Endothelial cell of umbilical vein (primary cell): ENCODE measurements at regions not wholly inside any gene's neighbourhood (a gene's known extent, or its start where the extent isn't known, plus 50 kb on each side); places are given as distances from the start of the nearest gene placed in this dataset.

Experiments
- BruUV-seq: library from RNA; stranded (reverse); fragments of 400-500 nt; replicated peaks from 2 replicates; lab custom pipeline; 2021; lab: Mats Ljungman, UMichigan
- CTCF ChIA-PET: fragments of 300-600, 350-600 bp; sonication (Branson Sonifier 250); formaldehyde crosslinking; loops from one replicate; lab custom pipeline; 2021; ENCODE audit warnings: antibody characterized with exemption, inconsistent platforms; lab: Charles Lee
- POLR2A ChIA-PET: fragments of 300-600, 350-600 bp; sonication (Branson Sonifier 250); formaldehyde crosslinking; loops from one replicate; lab custom pipeline; 2021; ENCODE audit warnings: antibody characterized with exemption, inconsistent platforms; lab: Charles Lee
- DNase-seq: peaks from one replicate; pipeline ENCODE4 v3.0.0-alpha.2; 2011; ENCODE audit warnings: low read depth, low spot score
- FAIRE-seq: peaks from 2 replicates; lab custom pipeline; 2011; peaks lifted over from hg19 to GRCh38; lab: Jason Lieb, UNC
- H2AFZ ChIP-seq: 2 replicates; pipeline ENCODE4 v1.6.0; 2012; ENCODE audit warnings: low read depth, low read length, control low read depth, inconsistent platforms
- H3K27ac ChIP-seq: 2 replicates; pipeline ENCODE4 v1.5.1; 2011; ENCODE audit warnings: low read depth, mild to moderate bottlenecking, control low read depth, low read length, moderate library complexity; ENCODE audit not compliant: insufficient read depth
- H3K27me3 ChIP-seq, 2 experiments: 2 replicates each; pipeline versions ENCODE4 v1.6.0 to v1.6.1; 2011; ENCODE audit warnings: low read length in 2 of 2, mixed read lengths in 1 of 2; ENCODE audit not compliant: control insufficient read depth in 2 of 2, insufficient read depth in 2 of 2
- H3K36me3 ChIP-seq, 2 experiments: 2 replicates in 1 of 2; 3 replicates in 1 of 2; pipeline ENCODE4 v1.5.1; 2011; ENCODE audit warnings: low read length in 2 of 2, mild to moderate bottlenecking in 1 of 2, moderate library complexity in 1 of 2; ENCODE audit not compliant: control insufficient read depth in 2 of 2, insufficient read depth in 2 of 2; ENCODE audit errors: extremely low read depth in 1 of 2
- H3K4me1 ChIP-seq: 3 replicates; pipeline ENCODE4 v1.5.1; 2011; ENCODE audit warnings: mild to moderate bottlenecking, low read length; ENCODE audit not compliant: control insufficient read depth, insufficient read depth; ENCODE audit errors: extremely low read depth
- H3K4me2 ChIP-seq: 2 replicates; pipeline ENCODE4 v1.6.1; 2011; ENCODE audit warnings: low read length, control low read depth, mixed read lengths; ENCODE audit not compliant: insufficient read depth
- H3K4me3 ChIP-seq, 3 experiments: fragments of 200-600 bp in 1 of 3; sonication (generic), shearing (Covaris generic) in 1 of 3; replicated peaks in 1 of 3; 2 replicates each; pipeline ENCODE4 v1.5.1; 2011 to 2016; ENCODE audit warnings: control low read depth in 3 of 3, low read length in 3 of 3, mild to moderate bottlenecking in 2 of 3, inconsistent platforms in 1 of 3, low read depth in 1 of 3, moderate library complexity in 1 of 3; ENCODE audit not compliant: insufficient read depth in 1 of 3
- H3K79me2 ChIP-seq: 2 replicates; pipeline ENCODE4 v1.6.0; 2012; ENCODE audit warnings: low read length, inconsistent platforms; ENCODE audit not compliant: control insufficient read depth, insufficient read depth
- H3K9ac ChIP-seq: replicated peaks from 2 replicates; pipeline ENCODE3; 2011; ENCODE audit warnings: low read length, control low read depth; ENCODE audit not compliant: insufficient read depth; ENCODE audit errors: extremely low read depth
- H3K9me1 ChIP-seq: replicated peaks from 3 replicates; pipeline ENCODE4 v1.6.0; 2011; ENCODE audit warnings: mild to moderate bottlenecking, low read length; ENCODE audit not compliant: control insufficient read depth, insufficient read depth; ENCODE audit errors: extremely low read depth
- H3K9me3 ChIP-seq: replicated peaks from 2 replicates; pipeline ENCODE4 v1.5.1; 2012; ENCODE audit warnings: low read length, inconsistent platforms; ENCODE audit not compliant: control insufficient read depth, insufficient read depth
- H4K20me1 ChIP-seq: replicated peaks from 2 replicates; pipeline ENCODE3; 2011; ENCODE audit warnings: mild to moderate bottlenecking, low read length; ENCODE audit not compliant: control insufficient read depth, insufficient read depth; ENCODE audit errors: extremely low read depth
- EZH2 ChIP-seq: IDR thresholded peaks from 2 replicates; pipeline ENCODE4 v1.6.1; 2012; ENCODE audit warnings: borderline replicate concordance, low read depth, mild to moderate bottlenecking, moderate library complexity, low read length, inconsistent platforms; ENCODE audit not compliant: severe bottlenecking
- FOS ChIP-seq: IDR thresholded peaks from 2 replicates; pipeline ENCODE4 v1.6.1; 2011; ENCODE audit warnings: mild to moderate bottlenecking, low read length, moderate library complexity, borderline replicate concordance; ENCODE audit not compliant: insufficient read depth
- GATA2 ChIP-seq: IDR thresholded peaks from 2 replicates; pipeline ENCODE4 v1.7.0; 2011; ENCODE audit warnings: low read depth, mild to moderate bottlenecking, moderate library complexity, mixed read lengths, low read length; ENCODE audit not compliant: insufficient read length, insufficient read depth
- JUN ChIP-seq: IDR thresholded peaks from 2 replicates; pipeline ENCODE4 v1.6.1; 2011; ENCODE audit warnings: borderline replicate concordance, low read depth; ENCODE audit not compliant: insufficient read length, insufficient read depth
- MYC ChIP-seq: IDR thresholded peaks from one replicate; pipeline ENCODE4 v1.6.1; 2011; ENCODE audit warnings: mild to moderate bottlenecking, low read depth, low read length
- POLR2A ChIP-seq: IDR thresholded peaks from 2 replicates; pipeline ENCODE4 v1.6.1; 2012; ENCODE audit warnings: low read depth, mild to moderate bottlenecking, control low read depth, low read length
- POLR2AphosphoS5 ChIP-seq: IDR thresholded peaks from 2 replicates; pipeline ENCODE4 v1.6.1; 2012; ENCODE audit warnings: low read depth, mild to moderate bottlenecking, control low read depth, low read length, moderate library complexity; ENCODE audit not compliant: insufficient read depth
- dilution Hi-C: fragments of 300-500 bp; cut with MboI; formaldehyde crosslinking; loops from one replicate; pipeline ENCODE4 v1.15.0; 2019; ENCODE audit warnings: low sequenced_read_pairs; ENCODE audit not compliant: extremely low pct_ligation_motif_present
- intact Hi-C: fragments of 100-400 bp; cut with micrococcal nuclease; formaldehyde crosslinking; loops from one replicate; pipeline ENCODE4 v1.10.0; 2022
- TF ChIP-seq, protein P1 (sequence below), 2 donors: IDR thresholded peaks; 1 replicate in 1 of 2; 2 replicates in 1 of 2; pipeline ENCODE4 v1.5.1; 2011; ENCODE audit warnings: low read length in 2 of 2, mild to moderate bottlenecking in 2 of 2, moderate library complexity in 2 of 2, control low read depth in 1 of 2, inconsistent platforms in 1 of 2, low read depth in 1 of 2; ENCODE audit not compliant: insufficient read depth in 1 of 2; ENCODE audit errors: extremely low read depth in 1 of 2
- TF ChIP-seq, protein P2 (sequence below): IDR thresholded peaks from 2 replicates; pipeline ENCODE4 v1.6.1; 2011; ENCODE audit not compliant: insufficient read depth, insufficient read length

DNA sequence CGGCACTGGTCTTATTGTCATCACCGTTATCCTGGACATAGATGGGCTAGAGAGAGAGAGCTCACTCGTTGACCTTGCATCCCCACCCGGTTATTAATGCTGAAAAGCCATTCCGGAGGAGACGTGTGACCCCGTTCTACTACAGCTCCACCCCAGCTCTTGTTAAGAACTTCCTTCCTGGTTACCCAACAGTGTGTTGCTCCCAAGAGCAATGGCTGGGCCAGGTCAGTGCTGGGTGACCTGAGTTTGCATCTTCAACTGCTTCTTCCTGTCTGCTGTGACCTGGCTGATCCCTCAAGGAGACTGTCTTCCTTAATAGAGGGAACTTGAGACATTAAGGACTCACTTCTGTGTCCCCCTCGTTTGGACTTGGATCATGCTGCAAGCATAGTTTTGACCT lies 96.1 kb upstream of the SDK2 start:
- POLR2A ChIA-PET = no interaction called here
- TF ChIP-seq GATA2 (no peak), MYC (no peak), POLR2AphosphoS5 (no peak), EZH2 (no peak), POLR2A (no peak), JUN (no peak), FOS (no peak)
- TF ChIP-seq, protein P1, sequence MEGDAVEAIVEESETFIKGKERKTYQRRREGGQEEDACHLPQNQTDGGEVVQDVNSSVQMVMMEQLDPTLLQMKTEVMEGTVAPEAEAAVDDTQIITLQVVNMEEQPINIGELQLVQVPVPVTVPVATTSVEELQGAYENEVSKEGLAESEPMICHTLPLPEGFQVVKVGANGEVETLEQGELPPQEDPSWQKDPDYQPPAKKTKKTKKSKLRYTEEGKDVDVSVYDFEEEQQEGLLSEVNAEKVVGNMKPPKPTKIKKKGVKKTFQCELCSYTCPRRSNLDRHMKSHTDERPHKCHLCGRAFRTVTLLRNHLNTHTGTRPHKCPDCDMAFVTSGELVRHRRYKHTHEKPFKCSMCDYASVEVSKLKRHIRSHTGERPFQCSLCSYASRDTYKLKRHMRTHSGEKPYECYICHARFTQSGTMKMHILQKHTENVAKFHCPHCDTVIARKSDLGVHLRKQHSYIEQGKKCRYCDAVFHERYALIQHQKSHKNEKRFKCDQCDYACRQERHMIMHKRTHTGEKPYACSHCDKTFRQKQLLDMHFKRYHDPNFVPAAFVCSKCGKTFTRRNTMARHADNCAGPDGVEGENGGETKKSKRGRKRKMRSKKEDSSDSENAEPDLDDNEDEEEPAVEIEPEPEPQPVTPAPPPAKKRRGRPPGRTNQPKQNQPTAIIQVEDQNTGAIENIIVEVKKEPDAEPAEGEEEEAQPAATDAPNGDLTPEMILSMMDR (IDR thresholded peaks at IDR 0.05; ENCODE audit: extremely low read depth in 1 of 2, insufficient read depth in 1 of 2, low read depth in 1 of 2, low read length in 2 of 2) = no peak
- TF ChIP-seq, protein P2, sequence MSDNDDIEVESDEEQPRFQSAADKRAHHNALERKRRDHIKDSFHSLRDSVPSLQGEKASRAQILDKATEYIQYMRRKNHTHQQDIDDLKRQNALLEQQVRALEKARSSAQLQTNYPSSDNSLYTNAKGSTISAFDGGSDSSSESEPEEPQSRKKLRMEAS = no peak
- Histone ChIP-seq H3K4me1 (no peaks in the 10 kb centered on the region), H3K9me1 (no peaks in the 10 kb centered on the region), H3K4me3 (no peak overlapping the region), H3K9ac (no peak overlapping the region), H4K20me1 (no peaks in the 10 kb centered on the region), H3K4me2 (no peak overlapping the region), H2AFZ (no peak overlapping the region), H3K27ac (no peak overlapping the region), H3K27me3 (no peaks in the 10 kb centered on the region), H3K36me3 (no peaks in the 10 kb centered on the region), H3K79me2 (no peaks in the 10 kb centered on the region), H3K9me3 (no peaks in the 10 kb centered on the region)
- CTCF ChIA-PET = no interaction called here
- no peak for DNase-seq
- intact Hi-C loops = no loop called here
- no TSS peak for BruUV-seq
- dilution Hi-C loops = no loop called here
- FAIRE-seq = no peak
